ENCODE measurements at regions not wholly inside any gene's neighbourhood (a gene's known extent, or its start where the extent isn't known, plus 50 kb on each side); places are given as distances from the start of the nearest gene placed in this dataset.
A peak's percentile ranks its signal among the peaks of the same experiment; 100 is the strongest.

DNA sequence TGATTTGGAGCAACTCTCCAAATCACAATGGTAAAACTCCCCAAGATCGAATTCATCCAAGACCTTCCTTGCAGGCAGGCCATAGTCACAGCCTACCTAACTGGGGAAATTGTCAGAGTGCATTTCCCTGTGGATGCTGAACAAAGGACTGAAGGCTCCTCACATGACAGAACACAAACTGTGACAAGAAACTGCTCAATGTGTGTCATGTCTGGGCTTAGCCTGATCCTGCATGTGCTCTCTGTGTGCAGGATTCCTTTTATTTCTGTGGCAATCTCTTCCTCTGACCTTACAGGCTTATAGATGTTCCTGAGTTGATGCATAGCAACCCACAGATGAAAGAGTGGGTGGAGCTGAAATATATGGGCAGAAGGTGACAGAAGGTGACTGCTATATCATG lies 465.8 kb downstream of the ICE1 start:
- no peak for DNase-seq
- no peak overlapping the region for H3K27ac ChIP-seq
- peaks cover 7% of the 10 kb centered on the region for H3K27me3 ChIP-seq (ENCODE audit: insufficient read depth, low read depth, severe bottlenecking)
- TF ChIP-seq, protein P1, sequence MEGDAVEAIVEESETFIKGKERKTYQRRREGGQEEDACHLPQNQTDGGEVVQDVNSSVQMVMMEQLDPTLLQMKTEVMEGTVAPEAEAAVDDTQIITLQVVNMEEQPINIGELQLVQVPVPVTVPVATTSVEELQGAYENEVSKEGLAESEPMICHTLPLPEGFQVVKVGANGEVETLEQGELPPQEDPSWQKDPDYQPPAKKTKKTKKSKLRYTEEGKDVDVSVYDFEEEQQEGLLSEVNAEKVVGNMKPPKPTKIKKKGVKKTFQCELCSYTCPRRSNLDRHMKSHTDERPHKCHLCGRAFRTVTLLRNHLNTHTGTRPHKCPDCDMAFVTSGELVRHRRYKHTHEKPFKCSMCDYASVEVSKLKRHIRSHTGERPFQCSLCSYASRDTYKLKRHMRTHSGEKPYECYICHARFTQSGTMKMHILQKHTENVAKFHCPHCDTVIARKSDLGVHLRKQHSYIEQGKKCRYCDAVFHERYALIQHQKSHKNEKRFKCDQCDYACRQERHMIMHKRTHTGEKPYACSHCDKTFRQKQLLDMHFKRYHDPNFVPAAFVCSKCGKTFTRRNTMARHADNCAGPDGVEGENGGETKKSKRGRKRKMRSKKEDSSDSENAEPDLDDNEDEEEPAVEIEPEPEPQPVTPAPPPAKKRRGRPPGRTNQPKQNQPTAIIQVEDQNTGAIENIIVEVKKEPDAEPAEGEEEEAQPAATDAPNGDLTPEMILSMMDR (IDR thresholded peaks at IDR 0.05; ENCODE audit: low read depth, low read length): no peak
- H3K4me3 ChIP-seq (ENCODE audit: low read depth, low read length): no peak overlapping the region
- no peaks in the 10 kb centered on the region for H3K36me3 ChIP-seq
- no peaks in the 10 kb centered on the region for H3K9me3 ChIP-seq (ENCODE audit: severe bottlenecking)

DNA sequence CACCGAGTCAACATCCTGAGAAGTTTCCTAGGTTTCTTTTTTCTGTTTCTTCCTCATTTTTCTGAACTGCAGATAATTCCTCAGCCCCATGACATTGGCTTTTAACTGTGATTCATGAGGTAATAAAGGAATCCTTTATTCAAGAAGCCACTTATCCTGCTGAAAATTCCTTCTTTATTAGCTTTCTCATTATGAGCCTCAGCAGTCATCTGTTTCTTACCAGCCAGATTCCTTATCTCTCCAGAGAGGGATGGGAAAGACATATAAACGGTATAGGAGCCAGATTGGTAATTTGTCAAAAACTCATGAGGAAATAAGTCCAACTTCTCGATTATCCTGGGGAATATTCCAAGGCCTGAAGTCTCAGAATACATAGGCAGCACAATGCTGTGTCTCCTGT lies 465.4 kb downstream of the ICE1 start:
- TF ChIP-seq, protein P1 (IDR thresholded peaks at IDR 0.05; ENCODE audit: low read depth, low read length): no peak
- H3K36me3 ChIP-seq: no peaks in the 10 kb centered on the region
- peaks cover 7% of the 10 kb centered on the region for H3K27me3 ChIP-seq (ENCODE audit: insufficient read depth, low read depth, severe bottlenecking)
- H3K9me3 ChIP-seq (ENCODE audit: severe bottlenecking): no peaks in the 10 kb centered on the region
- H3K27ac ChIP-seq: no peak overlapping the region
- DNase-seq: no peak
- H3K4me3 ChIP-seq (ENCODE audit: low read depth, low read length): no peak overlapping the region

DNA sequence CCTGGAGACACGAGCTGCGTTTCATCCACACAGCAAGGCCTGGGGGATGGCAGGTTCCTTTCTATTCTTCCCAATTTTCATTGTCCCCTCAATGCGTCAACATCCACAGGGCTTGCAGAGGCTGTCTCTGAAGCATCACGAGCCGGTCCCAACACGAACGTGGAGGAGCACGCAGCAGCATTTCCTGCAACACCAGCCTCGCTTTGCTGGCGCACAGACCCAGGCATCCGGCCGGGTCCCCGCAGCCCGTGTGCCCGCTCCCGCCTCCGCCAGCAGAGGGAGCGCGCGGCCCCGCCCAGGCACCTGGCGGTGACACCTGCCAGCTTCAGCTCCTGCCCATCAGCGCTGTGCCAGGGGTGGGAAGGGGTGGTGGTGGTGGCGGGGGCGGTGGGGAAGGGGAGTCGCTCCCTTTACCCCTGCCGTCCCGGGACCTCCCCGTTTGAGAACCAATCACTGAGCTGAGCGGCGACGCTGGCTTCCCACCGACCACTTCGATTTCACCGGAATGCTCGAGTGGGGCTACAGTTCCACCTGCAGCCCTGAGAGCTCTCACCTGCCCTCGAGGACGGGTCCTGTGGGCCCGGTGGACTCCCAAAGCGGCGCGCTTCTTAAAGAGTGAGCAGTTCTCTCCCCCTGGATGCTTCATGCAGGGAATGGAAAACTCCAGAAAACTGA lies 464.5 kb downstream of the ICE1 start:
- peaks cover 7% of the 10 kb centered on the region for H3K27me3 ChIP-seq (ENCODE audit: insufficient read depth, low read depth, severe bottlenecking)
- no peaks in the 10 kb centered on the region for H3K9me3 ChIP-seq (ENCODE audit: severe bottlenecking)
- no peak overlapping the region for H3K27ac ChIP-seq
- no peak for DNase-seq
- H3K36me3 ChIP-seq: no peaks in the 10 kb centered on the region
- no peak overlapping the region for H3K4me3 ChIP-seq (ENCODE audit: low read depth, low read length)
- TF ChIP-seq, protein P1 (IDR thresholded peaks at IDR 0.05; ENCODE audit: low read depth, low read length): peak; percentile 87

DNA sequence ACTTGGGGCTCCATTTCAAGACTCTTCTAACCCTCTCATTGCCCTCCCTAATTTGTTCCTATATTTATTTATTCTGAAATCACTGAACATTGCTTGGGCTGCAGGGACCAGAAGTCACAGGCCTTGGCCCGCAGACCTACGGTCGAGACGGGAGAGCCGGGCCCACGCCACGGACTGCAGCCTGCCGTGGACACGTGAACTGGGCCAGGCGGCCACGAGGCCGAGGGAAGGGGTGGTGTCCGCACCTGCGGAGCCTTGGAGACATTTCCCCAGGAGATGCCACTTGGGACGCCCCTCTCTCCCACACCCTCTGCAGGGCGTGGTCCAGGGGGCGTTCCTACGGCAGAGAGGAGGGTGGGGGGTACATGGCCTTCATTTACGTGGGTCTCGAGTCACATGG lies 463.9 kb downstream of the ICE1 start:
- H3K4me3 ChIP-seq (ENCODE audit: low read depth, low read length): no peak overlapping the region
- peaks cover 1% of the 10 kb centered on the region for H3K27me3 ChIP-seq (ENCODE audit: insufficient read depth, low read depth, severe bottlenecking)
- no peak for DNase-seq
- TF ChIP-seq, protein P1 (IDR thresholded peaks at IDR 0.05; ENCODE audit: low read depth, low read length): no peak
- no peak overlapping the region for H3K27ac ChIP-seq
- no peaks in the 10 kb centered on the region for H3K9me3 ChIP-seq (ENCODE audit: severe bottlenecking)
- H3K36me3 ChIP-seq: no peaks in the 10 kb centered on the region

DNA sequence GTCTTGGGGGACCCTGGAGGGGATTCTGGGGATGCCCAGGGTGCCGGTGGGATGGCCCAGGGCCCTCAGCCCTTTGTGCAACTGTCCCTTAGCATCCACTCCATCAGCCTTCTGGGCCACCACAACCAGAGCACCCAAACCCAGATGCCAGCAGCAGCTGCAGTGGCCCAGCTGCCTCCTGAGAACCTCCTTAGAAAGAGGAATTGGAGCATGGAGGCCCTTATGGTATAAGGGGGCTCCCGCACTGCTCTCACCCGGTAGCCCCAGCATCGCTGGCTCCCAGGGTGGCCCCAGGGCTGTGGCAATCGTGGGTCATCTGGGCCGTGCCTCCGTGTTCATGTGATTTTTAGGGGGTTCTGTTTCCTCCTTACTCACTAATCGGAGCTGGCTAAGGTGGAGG lies 463.3 kb downstream of the ICE1 start:
- H3K27me3 ChIP-seq (ENCODE audit: insufficient read depth, low read depth, severe bottlenecking): no peaks in the 10 kb centered on the region
- DNase-seq: no peak
- no peaks in the 10 kb centered on the region for H3K9me3 ChIP-seq (ENCODE audit: severe bottlenecking)
- H3K36me3 ChIP-seq: no peaks in the 10 kb centered on the region
- H3K4me3 ChIP-seq (ENCODE audit: low read depth, low read length): no peak overlapping the region
- H3K27ac ChIP-seq: no peak overlapping the region
- TF ChIP-seq, protein P1 (IDR thresholded peaks at IDR 0.05; ENCODE audit: low read depth, low read length): no peak

DNA sequence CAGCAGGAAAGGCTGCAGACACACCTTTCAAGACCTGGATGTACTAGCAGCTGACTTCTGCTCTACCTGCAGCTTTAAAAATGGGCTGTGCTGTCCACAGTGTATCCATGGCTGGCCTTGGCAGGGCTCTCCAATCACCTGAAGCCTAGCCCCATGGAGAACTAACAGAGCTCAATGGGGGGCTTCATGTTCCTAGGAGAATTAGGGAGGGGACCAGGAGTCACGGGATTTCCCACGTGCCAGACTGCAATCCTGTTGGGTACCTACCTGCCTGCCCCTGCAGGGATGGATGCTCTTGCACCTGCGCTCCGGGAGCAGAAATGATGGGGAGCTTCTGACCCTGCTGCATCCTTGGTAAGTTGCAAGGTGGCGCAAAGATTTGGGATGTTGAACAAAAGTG lies 462.1 kb downstream of the ICE1 start:
- H3K36me3 ChIP-seq: no peaks in the 10 kb centered on the region
- no peak overlapping the region for H3K4me3 ChIP-seq (ENCODE audit: low read depth, low read length)
- H3K27ac ChIP-seq: no peak overlapping the region
- TF ChIP-seq, protein P1 (IDR thresholded peaks at IDR 0.05; ENCODE audit: low read depth, low read length): no peak
- no peaks in the 10 kb centered on the region for H3K9me3 ChIP-seq (ENCODE audit: severe bottlenecking)
- H3K27me3 ChIP-seq (ENCODE audit: insufficient read depth, low read depth, severe bottlenecking): no peaks in the 10 kb centered on the region
- no peak for DNase-seq
